C4-2B (cell line): ENCODE measurements at regions not wholly inside any gene's neighbourhood (a gene's known extent, or its start where the extent isn't known, plus 50 kb on each side); places are given as distances from the start of the nearest gene placed in this dataset.

Experiments
- ZFX ChIP-seq: fragments of 450-650 bp; IDR thresholded peaks from 2 replicates; pipeline ENCODE4 v1.6.1; 2017
- TF ChIP-seq, protein P1 (sequence below): fragments of 450-650 bp; conservative IDR thresholded peaks from 2 replicates; pipeline ENCODE4 v1.5.1; 2017; ENCODE audit warnings: mild to moderate bottlenecking

- TF ChIP-seq, protein P1, sequence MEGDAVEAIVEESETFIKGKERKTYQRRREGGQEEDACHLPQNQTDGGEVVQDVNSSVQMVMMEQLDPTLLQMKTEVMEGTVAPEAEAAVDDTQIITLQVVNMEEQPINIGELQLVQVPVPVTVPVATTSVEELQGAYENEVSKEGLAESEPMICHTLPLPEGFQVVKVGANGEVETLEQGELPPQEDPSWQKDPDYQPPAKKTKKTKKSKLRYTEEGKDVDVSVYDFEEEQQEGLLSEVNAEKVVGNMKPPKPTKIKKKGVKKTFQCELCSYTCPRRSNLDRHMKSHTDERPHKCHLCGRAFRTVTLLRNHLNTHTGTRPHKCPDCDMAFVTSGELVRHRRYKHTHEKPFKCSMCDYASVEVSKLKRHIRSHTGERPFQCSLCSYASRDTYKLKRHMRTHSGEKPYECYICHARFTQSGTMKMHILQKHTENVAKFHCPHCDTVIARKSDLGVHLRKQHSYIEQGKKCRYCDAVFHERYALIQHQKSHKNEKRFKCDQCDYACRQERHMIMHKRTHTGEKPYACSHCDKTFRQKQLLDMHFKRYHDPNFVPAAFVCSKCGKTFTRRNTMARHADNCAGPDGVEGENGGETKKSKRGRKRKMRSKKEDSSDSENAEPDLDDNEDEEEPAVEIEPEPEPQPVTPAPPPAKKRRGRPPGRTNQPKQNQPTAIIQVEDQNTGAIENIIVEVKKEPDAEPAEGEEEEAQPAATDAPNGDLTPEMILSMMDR = no peak
- TF ChIP-seq ZFX = no peak
Measured at GRCh38 chr19:27922970-27923369, 1290.0 kb downstream of the UQCRFS1 start.
